ENCODE measurements at regions not wholly inside any gene's neighbourhood (a gene's known extent, or its start where the extent isn't known, plus 50 kb on each side); places are given as distances from the start of the nearest gene placed in this dataset.

DNA sequence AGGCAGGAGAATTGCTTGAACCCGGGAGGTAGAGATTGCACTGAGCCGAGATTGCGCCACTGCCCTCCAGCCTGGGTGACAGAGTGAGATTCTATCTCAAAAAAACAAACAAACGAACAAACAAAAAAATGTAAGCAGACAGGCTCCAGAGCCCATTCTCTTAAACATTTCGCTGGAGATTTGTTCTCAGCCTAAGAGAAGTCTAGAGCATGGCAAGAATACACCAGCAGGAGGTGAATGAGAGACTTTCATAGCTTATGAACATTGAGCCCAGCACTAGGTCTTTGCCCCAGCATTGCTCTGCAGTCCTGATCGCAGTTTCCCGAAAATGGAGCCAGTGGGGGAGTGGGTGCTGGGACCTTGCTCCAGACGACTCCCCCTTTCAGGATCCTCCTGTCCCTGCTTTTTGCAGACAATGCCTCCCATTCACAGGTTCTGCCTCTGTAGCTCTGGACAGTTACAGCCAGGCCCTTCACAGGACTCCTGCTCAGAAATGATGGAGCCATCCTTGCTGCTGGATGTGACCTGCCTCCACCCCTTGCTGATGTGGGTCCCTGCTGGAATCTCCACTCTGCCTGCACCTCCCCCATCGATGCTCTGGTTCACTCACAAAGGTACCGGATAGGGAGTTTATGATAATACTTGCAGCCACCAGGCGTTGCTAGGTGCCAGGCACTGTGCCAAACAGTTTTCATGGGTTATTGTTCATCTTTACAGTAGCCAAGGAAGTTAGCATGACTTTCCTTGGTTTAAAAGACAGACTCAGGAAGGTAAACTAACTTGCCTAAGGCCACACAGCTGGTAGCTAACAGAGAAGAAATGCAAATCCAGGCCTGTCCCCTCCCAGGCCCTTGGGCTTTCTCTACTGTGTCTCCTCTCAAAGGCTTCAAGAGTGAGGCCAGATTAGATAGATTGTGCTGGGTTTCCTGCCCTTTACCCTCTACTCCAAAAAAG, 329.7 kb upstream of the TLE3 start:
- ATAC-seq (no peak), DNase-seq (ENCODE audit: low read depth, low spot score) (no peak)
- CTCF ChIA-PET: no interaction called here
- Histone ChIP-seq H3K9me2 (ENCODE audit: insufficient read depth) (no peaks in the 10 kb centered on the region), H3K79me2 (ENCODE audit: insufficient read depth, low read length) (no peaks in the 10 kb centered on the region), H3K4me3 (replicated peaks in 1 of 2; ENCODE audit: low read depth in 1 of 2, low read length in 2 of 2) (no peak overlapping the region), H3K36me3 (ENCODE audit: control insufficient read depth in 1 of 2, insufficient read depth in 2 of 2, low read length in 2 of 2) (no peaks in the 10 kb centered on the region), H3K27me3 (ENCODE audit: insufficient read depth, low read length) (peaks cover 13% of the 10 kb centered on the region; the same call in 1 of the 2 replicates), H3K9me3 (ENCODE audit: control insufficient read depth in 1 of 2, insufficient read depth in 1 of 2, low read depth in 1 of 2, low read length in 2 of 2) (no peaks in the 10 kb centered on the region; a peak in 1 of 4 replicates), H3K4me1 (ENCODE audit: control insufficient read depth in 1 of 2, insufficient read depth in 2 of 2, low read length in 2 of 2) (peaks cover 10 to 18% of the 10 kb centered on the region in 2 experiments; a peak in 3 of 4 replicates), H3K4me2 (ENCODE audit: low read length) (no peak overlapping the region), H3K27ac (ENCODE audit: low read depth, low read length) (no peak overlapping the region), H4K20me1 (ENCODE audit: insufficient read depth) (no peaks in the 10 kb centered on the region), H2AFZ (ENCODE audit: low read depth, low read length, poor library complexity, severe bottlenecking) (no peak overlapping the region), H3K9ac (ENCODE audit: low read length) (no peak overlapping the region)
- no TSS peak for BruUV-seq (replicated peaks)
- RAD21 ChIA-PET (ENCODE audit: low non-redundant PET in 1 of 2, low total read pairs in 2 of 2, uncharacterized antibody in 2 of 2, unreplicated experiment in 2 of 2): no interaction called here
- POLR2A ChIA-PET: no interaction called here
- TF ChIP-seq ELF1 (IDR thresholded peaks at IDR 0.05; ENCODE audit: borderline replicate concordance, low read depth) (no peak), EZH2phosphoT487 (IDR thresholded peaks at IDR 0.05; ENCODE audit: borderline replicate concordance) (no peak), CEBPB (IDR thresholded peaks at IDR 0.05; ENCODE audit: low read depth) (no peak), JUND (IDR thresholded peaks at IDR 0.05) (no peak), REST (IDR thresholded peaks at IDR 0.05; ENCODE audit: low read depth) (no peak), SIN3A (IDR thresholded peaks at IDR 0.05; ENCODE audit: low read depth) (no peak), EZH2 (IDR thresholded peaks at IDR 0.05) (no peak), POLR2A (IDR thresholded peaks at IDR 0.05; ENCODE audit: borderline replicate concordance, extremely low read depth, insufficient read depth, insufficient read length) (no peak), FOSL1 (IDR thresholded peaks at IDR 0.05; ENCODE audit: low read depth) (no peak), CTCF (IDR thresholded peaks at IDR 0.05 in 2 of 3, conservative IDR thresholded peaks at IDR 0.05 in 1 of 3; ENCODE audit: borderline replicate concordance in 1 of 3, insufficient read depth in 1 of 3, low read depth in 2 of 3, low read length in 2 of 3) (no peak), SP1 (IDR thresholded peaks at IDR 0.05; ENCODE audit: low read depth) (no peak), RAD21 (IDR thresholded peaks at IDR 0.05; ENCODE audit: low read depth) (no peak), ATF3 (IDR thresholded peaks at IDR 0.05) (no peak), TCF7L2 (IDR thresholded peaks at IDR 0.05; ENCODE audit: borderline replicate concordance, extremely low read depth, insufficient read depth, insufficient read length) (no peak), YY1 (IDR thresholded peaks at IDR 0.05; ENCODE audit: extremely low read depth, insufficient replicate concordance, low read depth, low read length) (no peak)
- TF ChIP-seq, protein P1, sequence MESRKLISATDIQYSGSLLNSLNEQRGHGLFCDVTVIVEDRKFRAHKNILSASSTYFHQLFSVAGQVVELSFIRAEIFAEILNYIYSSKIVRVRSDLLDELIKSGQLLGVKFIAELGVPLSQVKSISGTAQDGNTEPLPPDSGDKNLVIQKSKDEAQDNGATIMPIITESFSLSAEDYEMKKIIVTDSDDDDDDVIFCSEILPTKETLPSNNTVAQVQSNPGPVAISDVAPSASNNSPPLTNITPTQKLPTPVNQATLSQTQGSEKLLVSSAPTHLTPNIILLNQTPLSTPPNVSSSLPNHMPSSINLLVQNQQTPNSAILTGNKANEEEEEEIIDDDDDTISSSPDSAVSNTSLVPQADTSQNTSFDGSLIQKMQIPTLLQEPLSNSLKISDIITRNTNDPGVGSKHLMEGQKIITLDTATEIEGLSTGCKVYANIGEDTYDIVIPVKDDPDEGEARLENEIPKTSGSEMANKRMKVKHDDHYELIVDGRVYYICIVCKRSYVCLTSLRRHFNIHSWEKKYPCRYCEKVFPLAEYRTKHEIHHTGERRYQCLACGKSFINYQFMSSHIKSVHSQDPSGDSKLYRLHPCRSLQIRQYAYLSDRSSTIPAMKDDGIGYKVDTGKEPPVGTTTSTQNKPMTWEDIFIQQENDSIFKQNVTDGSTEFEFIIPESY (IDR thresholded peaks at IDR 0.05; ENCODE audit: extremely low read depth, insufficient replicate concordance, low read length): no peak
- TF ChIP-seq, protein P2, sequence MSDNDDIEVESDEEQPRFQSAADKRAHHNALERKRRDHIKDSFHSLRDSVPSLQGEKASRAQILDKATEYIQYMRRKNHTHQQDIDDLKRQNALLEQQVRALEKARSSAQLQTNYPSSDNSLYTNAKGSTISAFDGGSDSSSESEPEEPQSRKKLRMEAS (IDR thresholded peaks at IDR 0.05): no peak
- intact Hi-C loops (cut with micrococcal nuclease): no loop called here
